ENCODE measurements at regions not wholly inside any gene's neighbourhood (a gene's known extent, or its start where the extent isn't known, plus 50 kb on each side); places are given as distances from the start of the nearest gene placed in this dataset.

- TF ChIP-seq ZNF449 (CRISPR knock-in tag; IDR thresholded peaks at IDR 0.05), result no peak
Measured at GRCh38 chr7:85320699-85321476, 134.0 kb upstream of the SEMA3D start (continued).

DNA sequence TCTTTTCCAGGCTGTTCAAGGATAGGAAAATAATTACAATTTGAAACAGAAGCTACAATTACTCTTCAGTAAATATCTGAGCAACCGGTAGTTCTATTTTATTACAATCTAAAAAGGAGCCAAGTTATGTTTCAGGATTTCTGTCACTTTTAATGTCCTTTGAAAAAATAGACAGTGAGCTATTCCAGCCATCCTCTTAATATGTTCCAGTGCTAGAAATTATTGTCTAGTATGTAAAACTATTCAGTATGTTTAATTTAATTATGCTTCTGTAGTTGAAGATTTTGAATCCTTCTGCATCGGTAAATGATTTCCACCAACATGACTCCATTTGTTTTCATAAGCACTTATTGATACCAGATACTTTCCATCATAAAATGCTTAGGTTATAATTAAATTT is 129.6 kb upstream of the SEMA3D start:
- Histone ChIP-seq H3K9me3 (replicated peaks; ENCODE audit: control insufficient read depth, insufficient read depth, low read depth, low read length) (no peaks in the 10 kb centered on the region; the same call in 1 of the 2 replicates), H3K4me3 (no peak overlapping the region), H3K4me2 (ENCODE audit: insufficient read depth, low read length) (no peak overlapping the region), H3K36me3 (ENCODE audit: control insufficient read depth, insufficient read depth, low read length) (no peaks in the 10 kb centered on the region), H3K9me1 (ENCODE audit: control insufficient read depth, insufficient read depth, low read length) (no peaks in the 10 kb centered on the region), H3K27me3 (ENCODE audit: control insufficient read depth in 2 of 2, insufficient read depth in 2 of 2, low read length in 2 of 2) (no peaks in the 10 kb centered on the region), H4K20me1 (replicated peaks; ENCODE audit: control insufficient read depth, insufficient read depth, low read length) (no peaks in the 10 kb centered on the region), H3K4me1 (replicated peaks in 1 of 2; ENCODE audit: control insufficient read depth in 2 of 2, insufficient read depth in 2 of 2, low read length in 2 of 2) (no peaks in the 10 kb centered on the region), H2AFZ (ENCODE audit: low read depth, low read length) (no peak overlapping the region), H3K9ac (ENCODE audit: insufficient read depth in 1 of 2, low read depth in 2 of 2, low read length in 2 of 2) (no peak overlapping the region), H3K27ac (ENCODE audit: extremely low read depth, low read depth, low read length) (no peak overlapping the region), H3K79me2 (ENCODE audit: control insufficient read depth, insufficient read depth, low read length) (no peaks in the 10 kb centered on the region)
- 2% methylated on average over 2 of the region's 2 CpGs for WGBS (ENCODE audit: insufficient coverage, low coverage, missing lambda C conversion rate)
- ATAC-seq (no peak), FAIRE-seq (no peak), DNase-seq (ENCODE audit: extremely low read depth in 1 of 4, low spot score in 3 of 4) (no peak)
- ChIA-PET POLR2A (no interaction called here), CTCF (ENCODE audit: low intra/inter-chr PET ratio) (no interaction called here)
- BruUV-seq (replicated peaks), result no TSS peak
- in situ Hi-C loops (cut with MboI), result no loop called here
- intact Hi-C loops (cut with micrococcal nuclease), result no loop called here
- TF ChIP-seq, protein P1, sequence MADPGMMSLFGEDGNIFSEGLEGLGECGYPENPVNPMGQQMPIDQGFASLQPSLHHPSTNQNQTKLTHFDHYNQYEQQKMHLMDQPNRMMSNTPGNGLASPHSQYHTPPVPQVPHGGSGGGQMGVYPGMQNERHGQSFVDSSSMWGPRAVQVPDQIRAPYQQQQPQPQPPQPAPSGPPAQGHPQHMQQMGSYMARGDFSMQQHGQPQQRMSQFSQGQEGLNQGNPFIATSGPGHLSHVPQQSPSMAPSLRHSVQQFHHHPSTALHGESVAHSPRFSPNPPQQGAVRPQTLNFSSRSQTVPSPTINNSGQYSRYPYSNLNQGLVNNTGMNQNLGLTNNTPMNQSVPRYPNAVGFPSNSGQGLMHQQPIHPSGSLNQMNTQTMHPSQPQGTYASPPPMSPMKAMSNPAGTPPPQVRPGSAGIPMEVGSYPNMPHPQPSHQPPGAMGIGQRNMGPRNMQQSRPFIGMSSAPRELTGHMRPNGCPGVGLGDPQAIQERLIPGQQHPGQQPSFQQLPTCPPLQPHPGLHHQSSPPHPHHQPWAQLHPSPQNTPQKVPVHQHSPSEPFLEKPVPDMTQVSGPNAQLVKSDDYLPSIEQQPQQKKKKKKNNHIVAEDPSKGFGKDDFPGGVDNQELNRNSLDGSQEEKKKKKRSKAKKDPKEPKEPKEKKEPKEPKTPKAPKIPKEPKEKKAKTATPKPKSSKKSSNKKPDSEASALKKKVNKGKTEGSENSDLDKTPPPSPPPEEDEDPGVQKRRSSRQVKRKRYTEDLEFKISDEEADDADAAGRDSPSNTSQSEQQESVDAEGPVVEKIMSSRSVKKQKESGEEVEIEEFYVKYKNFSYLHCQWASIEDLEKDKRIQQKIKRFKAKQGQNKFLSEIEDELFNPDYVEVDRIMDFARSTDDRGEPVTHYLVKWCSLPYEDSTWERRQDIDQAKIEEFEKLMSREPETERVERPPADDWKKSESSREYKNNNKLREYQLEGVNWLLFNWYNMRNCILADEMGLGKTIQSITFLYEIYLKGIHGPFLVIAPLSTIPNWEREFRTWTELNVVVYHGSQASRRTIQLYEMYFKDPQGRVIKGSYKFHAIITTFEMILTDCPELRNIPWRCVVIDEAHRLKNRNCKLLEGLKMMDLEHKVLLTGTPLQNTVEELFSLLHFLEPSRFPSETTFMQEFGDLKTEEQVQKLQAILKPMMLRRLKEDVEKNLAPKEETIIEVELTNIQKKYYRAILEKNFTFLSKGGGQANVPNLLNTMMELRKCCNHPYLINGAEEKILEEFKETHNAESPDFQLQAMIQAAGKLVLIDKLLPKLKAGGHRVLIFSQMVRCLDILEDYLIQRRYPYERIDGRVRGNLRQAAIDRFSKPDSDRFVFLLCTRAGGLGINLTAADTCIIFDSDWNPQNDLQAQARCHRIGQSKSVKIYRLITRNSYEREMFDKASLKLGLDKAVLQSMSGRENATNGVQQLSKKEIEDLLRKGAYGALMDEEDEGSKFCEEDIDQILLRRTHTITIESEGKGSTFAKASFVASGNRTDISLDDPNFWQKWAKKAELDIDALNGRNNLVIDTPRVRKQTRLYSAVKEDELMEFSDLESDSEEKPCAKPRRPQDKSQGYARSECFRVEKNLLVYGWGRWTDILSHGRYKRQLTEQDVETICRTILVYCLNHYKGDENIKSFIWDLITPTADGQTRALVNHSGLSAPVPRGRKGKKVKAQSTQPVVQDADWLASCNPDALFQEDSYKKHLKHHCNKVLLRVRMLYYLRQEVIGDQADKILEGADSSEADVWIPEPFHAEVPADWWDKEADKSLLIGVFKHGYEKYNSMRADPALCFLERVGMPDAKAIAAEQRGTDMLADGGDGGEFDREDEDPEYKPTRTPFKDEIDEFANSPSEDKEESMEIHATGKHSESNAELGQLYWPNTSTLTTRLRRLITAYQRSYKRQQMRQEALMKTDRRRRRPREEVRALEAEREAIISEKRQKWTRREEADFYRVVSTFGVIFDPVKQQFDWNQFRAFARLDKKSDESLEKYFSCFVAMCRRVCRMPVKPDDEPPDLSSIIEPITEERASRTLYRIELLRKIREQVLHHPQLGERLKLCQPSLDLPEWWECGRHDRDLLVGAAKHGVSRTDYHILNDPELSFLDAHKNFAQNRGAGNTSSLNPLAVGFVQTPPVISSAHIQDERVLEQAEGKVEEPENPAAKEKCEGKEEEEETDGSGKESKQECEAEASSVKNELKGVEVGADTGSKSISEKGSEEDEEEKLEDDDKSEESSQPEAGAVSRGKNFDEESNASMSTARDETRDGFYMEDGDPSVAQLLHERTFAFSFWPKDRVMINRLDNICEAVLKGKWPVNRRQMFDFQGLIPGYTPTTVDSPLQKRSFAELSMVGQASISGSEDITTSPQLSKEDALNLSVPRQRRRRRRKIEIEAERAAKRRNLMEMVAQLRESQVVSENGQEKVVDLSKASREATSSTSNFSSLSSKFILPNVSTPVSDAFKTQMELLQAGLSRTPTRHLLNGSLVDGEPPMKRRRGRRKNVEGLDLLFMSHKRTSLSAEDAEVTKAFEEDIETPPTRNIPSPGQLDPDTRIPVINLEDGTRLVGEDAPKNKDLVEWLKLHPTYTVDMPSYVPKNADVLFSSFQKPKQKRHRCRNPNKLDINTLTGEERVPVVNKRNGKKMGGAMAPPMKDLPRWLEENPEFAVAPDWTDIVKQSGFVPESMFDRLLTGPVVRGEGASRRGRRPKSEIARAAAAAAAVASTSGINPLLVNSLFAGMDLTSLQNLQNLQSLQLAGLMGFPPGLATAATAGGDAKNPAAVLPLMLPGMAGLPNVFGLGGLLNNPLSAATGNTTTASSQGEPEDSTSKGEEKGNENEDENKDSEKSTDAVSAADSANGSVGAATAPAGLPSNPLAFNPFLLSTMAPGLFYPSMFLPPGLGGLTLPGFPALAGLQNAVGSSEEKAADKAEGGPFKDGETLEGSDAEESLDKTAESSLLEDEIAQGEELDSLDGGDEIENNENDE (IDR thresholded peaks at IDR 0.05; ENCODE audit: low read depth, low read length), result no peak
- TF ChIP-seq NCOA4 (IDR thresholded peaks at IDR 0.05; ENCODE audit: partially characterized antibody) (no peak), ZFPM2 (CRISPR knock-in tag; IDR thresholded peaks at IDR 0.05) (no peak)
- TF ChIP-seq, protein P2, sequence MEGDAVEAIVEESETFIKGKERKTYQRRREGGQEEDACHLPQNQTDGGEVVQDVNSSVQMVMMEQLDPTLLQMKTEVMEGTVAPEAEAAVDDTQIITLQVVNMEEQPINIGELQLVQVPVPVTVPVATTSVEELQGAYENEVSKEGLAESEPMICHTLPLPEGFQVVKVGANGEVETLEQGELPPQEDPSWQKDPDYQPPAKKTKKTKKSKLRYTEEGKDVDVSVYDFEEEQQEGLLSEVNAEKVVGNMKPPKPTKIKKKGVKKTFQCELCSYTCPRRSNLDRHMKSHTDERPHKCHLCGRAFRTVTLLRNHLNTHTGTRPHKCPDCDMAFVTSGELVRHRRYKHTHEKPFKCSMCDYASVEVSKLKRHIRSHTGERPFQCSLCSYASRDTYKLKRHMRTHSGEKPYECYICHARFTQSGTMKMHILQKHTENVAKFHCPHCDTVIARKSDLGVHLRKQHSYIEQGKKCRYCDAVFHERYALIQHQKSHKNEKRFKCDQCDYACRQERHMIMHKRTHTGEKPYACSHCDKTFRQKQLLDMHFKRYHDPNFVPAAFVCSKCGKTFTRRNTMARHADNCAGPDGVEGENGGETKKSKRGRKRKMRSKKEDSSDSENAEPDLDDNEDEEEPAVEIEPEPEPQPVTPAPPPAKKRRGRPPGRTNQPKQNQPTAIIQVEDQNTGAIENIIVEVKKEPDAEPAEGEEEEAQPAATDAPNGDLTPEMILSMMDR (IDR thresholded peaks at IDR 0.05 in 2 of 3, conservative IDR thresholded peaks at IDR 0.05 in 1 of 3; ENCODE audit: insufficient read depth in 2 of 3, low read depth in 1 of 3, low read length in 3 of 3), result no peak

Data from K562 (cell line).